ENCODE measurements at regions not wholly inside any gene's neighbourhood (a gene's known extent, or its start where the extent isn't known, plus 50 kb on each side); places are given as distances from the start of the nearest gene placed in this dataset.

DNA sequence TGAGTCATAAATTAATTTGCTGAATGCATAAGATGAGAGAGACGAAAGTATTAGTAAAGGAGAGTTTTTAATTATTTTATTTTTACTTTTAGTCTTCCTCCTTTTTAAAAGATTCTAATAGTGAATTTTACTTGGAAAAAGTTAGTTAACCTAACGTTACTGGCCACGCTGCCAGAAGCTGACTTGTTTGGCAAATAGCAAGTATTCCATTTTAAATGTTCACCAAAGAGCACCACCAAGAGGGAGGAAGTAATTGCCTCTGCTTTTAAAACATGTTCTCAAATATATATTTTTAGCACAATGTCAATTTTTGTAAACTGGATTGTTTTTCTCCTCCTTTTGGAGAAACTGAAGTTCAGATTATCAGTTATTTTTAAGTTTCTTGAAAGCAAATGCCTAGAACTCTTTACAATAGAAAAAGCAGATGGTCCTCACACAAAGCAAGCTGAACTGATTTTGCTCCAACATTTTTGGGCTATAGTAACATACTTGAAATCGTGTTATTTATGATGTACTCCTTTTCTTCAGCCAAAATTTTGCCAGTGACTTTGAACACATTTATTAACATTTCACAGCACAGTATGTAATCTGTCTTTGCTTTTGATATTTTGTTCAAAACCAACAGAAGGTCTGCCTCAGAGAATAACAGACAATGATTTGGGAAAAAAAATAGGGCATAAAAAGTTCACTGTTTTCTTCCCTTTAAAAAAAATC is 1311.0 kb upstream of the FAM98A start:
- Histone ChIP-seq H3K27me3 (no peaks in the 10 kb centered on the region), H3K4me3 (no peak overlapping the region), H3K4me1 (no peaks in the 10 kb centered on the region), H3K27ac (no peak overlapping the region), H3K9me3 (no peaks in the 10 kb centered on the region), H3K36me3 (no peaks in the 10 kb centered on the region)
- intact Hi-C loops (cut with DNase I) = no loop called here
- TF ChIP-seq, protein P1, sequence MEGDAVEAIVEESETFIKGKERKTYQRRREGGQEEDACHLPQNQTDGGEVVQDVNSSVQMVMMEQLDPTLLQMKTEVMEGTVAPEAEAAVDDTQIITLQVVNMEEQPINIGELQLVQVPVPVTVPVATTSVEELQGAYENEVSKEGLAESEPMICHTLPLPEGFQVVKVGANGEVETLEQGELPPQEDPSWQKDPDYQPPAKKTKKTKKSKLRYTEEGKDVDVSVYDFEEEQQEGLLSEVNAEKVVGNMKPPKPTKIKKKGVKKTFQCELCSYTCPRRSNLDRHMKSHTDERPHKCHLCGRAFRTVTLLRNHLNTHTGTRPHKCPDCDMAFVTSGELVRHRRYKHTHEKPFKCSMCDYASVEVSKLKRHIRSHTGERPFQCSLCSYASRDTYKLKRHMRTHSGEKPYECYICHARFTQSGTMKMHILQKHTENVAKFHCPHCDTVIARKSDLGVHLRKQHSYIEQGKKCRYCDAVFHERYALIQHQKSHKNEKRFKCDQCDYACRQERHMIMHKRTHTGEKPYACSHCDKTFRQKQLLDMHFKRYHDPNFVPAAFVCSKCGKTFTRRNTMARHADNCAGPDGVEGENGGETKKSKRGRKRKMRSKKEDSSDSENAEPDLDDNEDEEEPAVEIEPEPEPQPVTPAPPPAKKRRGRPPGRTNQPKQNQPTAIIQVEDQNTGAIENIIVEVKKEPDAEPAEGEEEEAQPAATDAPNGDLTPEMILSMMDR (IDR thresholded peaks at IDR 0.05) = no peak
- TF ChIP-seq POLR2A (IDR thresholded peaks at IDR 0.05) = no peak
- ATAC-seq = no peak
- DNase-seq = no peak
- WGBS, 4 donors = 41 to 59% (median 45%) methylated on average over 4 of the region's 4 CpGs

DNA sequence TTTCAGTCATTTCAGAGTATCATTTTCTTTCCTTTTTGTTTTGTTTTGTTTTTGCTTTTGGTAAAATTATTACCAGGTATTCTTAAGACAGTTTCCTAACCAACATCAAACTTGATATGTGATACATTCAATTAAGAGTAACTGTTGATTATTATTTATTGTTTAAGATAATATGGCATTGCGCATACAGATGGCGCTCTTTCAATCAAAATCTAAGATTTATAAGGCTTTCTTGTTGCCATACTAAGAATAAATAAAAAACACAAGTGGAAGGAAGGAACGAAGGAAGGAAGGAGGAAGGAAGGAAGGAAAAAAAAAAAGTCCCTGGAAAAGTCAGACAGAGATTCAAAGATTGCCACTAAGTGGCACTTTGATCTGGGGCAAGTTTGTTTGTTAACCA is 1308.7 kb upstream of the FAM98A start:
- intact Hi-C loops (cut with DNase I) = no loop called here
- no peak for DNase-seq
- Histone ChIP-seq H3K27me3 (no peaks in the 10 kb centered on the region), H3K27ac (no peak overlapping the region), H3K9me3 (no peaks in the 10 kb centered on the region), H3K4me1 (no peaks in the 10 kb centered on the region), H3K4me3 (no peak overlapping the region), H3K36me3 (no peaks in the 10 kb centered on the region)
- 83 to 88% (median 85%) methylated on average over 3 of the region's 3 CpGs for WGBS, 4 donors
- ATAC-seq = no peak
- TF ChIP-seq POLR2A (IDR thresholded peaks at IDR 0.05) = no peak
- TF ChIP-seq, protein P1 (IDR thresholded peaks at IDR 0.05) = no peak

DNA sequence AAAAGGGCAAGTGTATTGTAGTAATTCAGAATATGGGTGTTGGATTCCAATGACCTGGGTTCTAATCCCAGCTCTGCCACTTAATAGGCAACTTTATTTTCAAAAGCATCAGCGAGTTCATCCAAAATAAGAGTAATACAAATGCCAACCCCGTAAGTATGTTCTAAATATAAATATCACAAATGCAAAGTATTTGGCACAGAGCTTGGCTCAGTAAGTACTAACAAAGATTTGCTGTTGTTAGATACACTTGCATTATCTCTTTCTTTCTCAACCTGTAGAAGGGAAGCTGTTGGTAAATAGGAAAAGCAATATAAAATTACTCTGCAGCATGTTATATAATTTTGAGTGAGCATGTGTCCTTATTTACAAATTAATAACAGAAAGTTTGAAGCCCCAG is 1302.6 kb upstream of the FAM98A start:
- WGBS, 4 donors = 49 to 63% (median 53%) methylated on average over 2 of the region's 2 CpGs
- H3K27me3 ChIP-seq = no peaks in the 10 kb centered on the region
- DNase-seq = no peak
- H3K4me1 ChIP-seq = no peaks in the 10 kb centered on the region
- H3K4me3 ChIP-seq = no peak overlapping the region
- H3K36me3 ChIP-seq = no peaks in the 10 kb centered on the region
- no peak for TF ChIP-seq POLR2A (IDR thresholded peaks at IDR 0.05)
- TF ChIP-seq, protein P1 (IDR thresholded peaks at IDR 0.05) = no peak
- H3K9me3 ChIP-seq = no peaks in the 10 kb centered on the region
- peak in 3 of 4 donors; percentile 28 to 50 (median 31) for ATAC-seq
- no peak overlapping the region for H3K27ac ChIP-seq
- intact Hi-C loops (cut with DNase I) = no loop called here

GRCh38 chr2:34899079-34899478 is 1300.0 kb upstream of the FAM98A start:
- no peaks in the 10 kb centered on the region for H3K36me3 ChIP-seq
- DNase-seq = no peak
- H3K4me1 ChIP-seq = no peaks in the 10 kb centered on the region
- H3K27me3 ChIP-seq = no peaks in the 10 kb centered on the region
- H3K27ac ChIP-seq = no peak overlapping the region
- H3K9me3 ChIP-seq = no peaks in the 10 kb centered on the region
- TF ChIP-seq POLR2A (IDR thresholded peaks at IDR 0.05) = no peak
- TF ChIP-seq, protein P1 (IDR thresholded peaks at IDR 0.05) = no peak
- peak in 1 of 4 donors; percentile 49 for ATAC-seq
- intact Hi-C loops (cut with DNase I) = no loop called here
- no peak overlapping the region for H3K4me3 ChIP-seq
